ENCODE measurements at regions not wholly inside any gene's neighbourhood (a gene's known extent, or its start where the extent isn't known, plus 50 kb on each side); places are given as distances from the start of the nearest gene placed in this dataset.

DNA sequence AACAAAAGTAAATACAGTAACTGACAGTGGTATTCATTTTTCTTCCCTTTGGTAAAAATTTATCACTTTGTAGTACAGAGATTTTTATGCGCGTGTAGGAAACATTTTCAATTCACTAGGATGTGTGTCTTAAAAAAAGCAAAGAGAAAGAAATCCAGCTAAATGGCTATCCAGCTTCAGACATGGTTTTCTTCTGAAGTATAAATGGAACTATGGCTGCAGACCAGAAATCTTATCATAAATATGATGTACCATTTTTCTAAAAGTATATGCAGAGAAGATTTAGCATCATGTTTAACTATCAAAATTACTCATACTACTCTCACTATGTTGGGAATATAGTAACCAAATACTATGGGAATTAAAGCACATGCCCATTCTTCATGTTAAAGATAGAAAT is 328.4 kb upstream of the SMIM30 start:
- DNase-seq: no peak

DNA sequence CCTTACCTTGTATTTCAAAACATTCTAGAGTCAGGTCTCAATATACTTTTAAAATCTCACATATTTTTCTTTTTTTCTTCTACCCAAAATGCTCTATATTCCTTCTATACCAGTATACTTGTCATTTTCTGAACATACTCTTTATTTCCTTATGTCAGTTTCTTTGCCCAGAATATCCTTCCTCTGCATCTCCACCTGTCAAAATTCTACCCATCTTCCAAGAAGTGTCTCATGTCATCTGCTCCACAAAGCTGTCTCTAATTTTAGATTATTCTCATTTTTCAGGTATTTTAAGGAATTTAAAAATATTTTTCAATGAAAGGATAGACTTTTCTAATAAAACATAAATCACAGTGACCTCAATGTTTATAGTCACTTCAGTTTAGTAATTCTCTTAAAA is 328.0 kb upstream of the SMIM30 start:
- DNase-seq: no peak

- no peak for DNase-seq
These were observed 325.9 kb upstream of the SMIM30 start for GRCh38 chr7:113444261-113444660.

GRCh38 chr7:113440173-113440572 is 321.8 kb upstream of the SMIM30 start:
- DNase-seq: no peak

DNA sequence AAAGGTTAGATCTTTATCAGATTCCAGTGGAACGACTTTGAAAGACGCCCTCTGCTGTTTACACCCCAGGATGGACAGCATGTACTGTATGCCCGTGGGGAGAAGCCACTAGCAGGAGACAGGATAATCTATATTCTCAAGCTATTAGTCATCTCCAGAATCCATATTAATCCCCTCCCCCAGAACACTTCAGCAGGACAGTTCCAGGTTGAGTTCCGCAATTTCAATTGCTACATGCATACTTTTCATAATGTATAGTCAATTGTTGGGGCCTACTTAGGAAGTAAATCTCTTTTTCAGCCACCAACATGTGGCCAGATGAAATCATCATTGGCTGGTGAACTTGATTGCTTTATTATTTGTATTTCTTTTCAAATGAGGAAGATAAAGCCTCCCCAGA is 313.1 kb upstream of the SMIM30 start:
- no peak for DNase-seq

- DNase-seq: no peak
These were observed 305.9 kb upstream of the SMIM30 start for GRCh38 chr7:113424185-113424817.

DNA sequence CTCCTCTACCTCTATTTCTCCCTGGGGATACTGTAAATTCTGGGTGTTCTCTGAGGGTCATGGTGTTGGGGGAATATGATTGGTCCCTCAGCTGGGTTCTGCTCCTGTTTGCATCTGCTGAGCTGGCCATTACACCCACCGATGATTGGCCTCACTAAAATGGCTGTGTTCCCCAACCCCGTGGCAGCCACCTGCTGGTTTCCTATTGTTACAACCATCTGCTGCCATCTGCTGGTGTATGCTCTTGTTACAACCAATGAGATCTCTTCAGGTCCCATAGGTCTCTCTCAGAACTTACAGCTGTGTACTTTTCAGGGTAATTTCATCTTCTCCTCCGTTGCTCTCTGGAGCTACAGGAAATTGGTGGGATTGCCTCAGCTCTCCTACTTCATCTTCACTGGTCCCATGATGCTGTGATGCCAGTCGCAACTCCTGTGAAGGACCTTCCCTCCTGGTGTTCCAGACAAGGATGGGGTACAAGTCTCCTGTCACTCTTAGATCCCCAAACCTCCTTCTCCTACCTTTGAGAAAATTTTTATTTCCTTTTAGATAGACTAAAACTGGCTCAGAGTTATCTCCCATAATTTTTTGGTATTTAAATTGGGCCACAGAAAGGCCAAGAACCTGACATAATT is 303.5 kb upstream of the SMIM30 start:
- peak; percentile 77 for DNase-seq

DNA sequence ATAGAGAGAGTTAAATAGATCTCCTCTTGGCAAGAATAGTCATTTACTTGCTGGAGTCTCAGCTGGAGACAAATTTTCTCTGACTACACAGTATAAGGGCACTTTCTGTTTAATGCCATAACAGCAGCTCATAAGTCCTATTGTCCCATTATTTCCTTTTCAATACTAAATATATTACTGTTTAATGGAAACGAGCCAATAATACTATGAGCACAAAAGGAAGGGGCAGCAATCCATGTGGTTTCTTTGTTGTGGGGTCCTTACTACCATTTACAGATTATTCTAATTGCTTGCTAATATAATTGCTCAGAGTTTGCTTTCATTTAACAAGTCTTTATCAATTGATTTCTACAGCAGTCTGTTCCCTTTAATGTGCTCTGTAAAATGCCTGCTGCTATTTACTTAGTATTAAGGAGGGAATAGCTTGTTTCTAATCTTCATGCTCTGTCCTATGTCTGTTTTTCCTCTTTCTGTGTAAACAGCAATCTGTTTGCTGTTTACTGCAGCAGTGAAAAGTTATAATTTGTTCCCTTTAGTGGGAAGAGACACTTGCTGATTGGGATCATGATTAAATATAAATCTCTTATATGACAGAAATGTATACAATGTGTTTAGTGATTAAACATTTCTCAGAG is 296.2 kb upstream of the SMIM30 start:
- DNase-seq: no peak

DNA sequence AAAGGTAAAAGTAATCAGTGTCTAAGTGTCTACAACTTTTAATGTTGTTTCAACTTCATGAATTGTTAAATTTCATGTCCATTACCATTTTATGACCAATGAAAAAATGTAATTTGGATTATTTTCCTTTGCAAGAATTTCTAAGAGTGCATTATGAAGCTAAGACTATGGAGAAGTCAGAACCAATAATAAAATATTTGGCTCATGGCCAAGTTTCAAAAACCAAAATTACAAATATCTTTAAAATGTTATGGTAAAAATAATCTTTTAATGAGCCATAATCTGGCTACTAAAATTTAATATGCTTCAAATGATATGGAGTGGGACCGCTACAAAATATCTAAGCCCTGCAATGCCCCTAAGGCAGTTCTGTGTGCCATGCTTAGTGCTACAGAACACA is 294.1 kb upstream of the SMIM30 start:
- no peak for DNase-seq

GRCh38 chr7:113410796-113411195 is 292.4 kb upstream of the SMIM30 start:
- no peak for DNase-seq

DNA sequence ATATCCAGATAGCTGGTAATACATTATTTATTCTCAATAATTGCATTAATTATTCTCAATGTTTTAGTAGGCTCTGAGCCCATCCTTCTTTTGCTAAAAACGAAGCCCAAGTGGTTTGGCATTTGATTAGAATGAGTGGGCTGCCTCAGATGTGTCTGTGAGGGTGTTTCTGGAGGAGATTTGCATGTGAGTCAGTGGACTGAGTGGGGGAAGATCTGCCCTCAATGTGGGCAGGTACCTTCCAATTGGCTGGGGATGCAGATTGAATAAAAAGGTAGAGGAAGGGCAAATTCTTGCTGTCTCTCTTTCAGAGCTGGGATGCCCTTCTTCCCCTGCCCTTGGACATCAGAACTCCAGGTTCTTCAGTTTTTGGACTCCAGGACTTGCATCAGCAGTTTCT is 290.6 kb upstream of the SMIM30 start:
- no peak for DNase-seq

DNA sequence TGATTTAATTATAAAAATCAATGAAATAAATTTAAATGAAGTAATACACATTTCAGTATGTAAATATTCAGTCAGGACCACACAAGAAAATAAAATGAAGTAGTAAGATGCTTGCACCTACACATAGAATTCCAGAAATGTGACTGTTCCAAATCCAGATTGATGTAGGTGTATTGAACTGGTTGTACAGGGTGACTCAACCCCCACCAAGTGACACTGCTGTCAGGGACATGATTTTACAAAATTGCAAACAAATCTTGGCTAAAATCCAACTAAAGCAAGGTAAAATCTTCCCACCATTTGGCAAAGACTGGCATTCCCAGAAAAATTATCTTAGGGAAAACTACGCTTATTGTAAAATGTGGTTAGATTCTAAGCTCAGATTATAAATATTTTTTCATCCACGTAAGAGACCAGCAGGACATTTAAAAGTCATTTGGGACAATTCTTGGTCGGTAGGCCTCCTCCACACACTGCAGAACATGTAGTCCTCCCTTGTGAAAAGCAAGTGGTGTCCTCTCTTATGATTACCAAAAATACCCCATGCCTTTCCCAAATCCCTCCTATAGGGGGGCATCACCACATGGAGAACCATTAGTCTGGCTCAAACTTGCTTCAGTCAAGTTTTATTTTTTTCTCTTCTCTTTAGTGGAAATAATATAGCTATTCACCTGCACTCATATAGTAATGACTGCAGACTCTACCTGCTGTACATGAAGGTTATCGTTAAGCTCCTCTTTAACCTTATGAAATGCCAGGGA is 287.1 kb upstream of the SMIM30 start:
- DNase-seq: no peak

DNA sequence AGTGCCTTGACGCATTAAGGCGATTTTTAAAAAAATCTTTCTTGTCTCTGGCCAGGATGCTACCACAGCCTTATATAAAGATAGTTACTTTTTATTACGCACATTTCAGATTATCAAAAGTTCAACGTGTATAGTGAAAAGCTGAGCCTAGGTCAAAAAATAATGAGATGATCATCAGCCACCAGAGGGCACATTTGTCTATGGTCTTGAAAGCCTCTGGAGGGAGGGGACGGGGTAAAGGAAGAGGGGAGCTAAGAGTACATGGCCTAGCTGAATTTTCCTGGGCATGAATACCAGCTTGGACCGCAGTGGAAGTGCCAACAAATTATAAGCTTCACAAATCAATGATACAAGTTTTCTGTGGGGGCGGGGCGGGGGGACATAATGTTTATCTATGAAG is 285.9 kb upstream of the SMIM30 start:
- no peak for DNase-seq

GRCh38 chr7:113402482-113402881 is 284.1 kb upstream of the SMIM30 start:
- DNase-seq: no peak

- no peak for DNase-seq
These were observed 283.7 kb upstream of the SMIM30 start for GRCh38 chr7:113402005-113402404.

GRCh38 chr7:113394856-113395255 is 276.5 kb upstream of the SMIM30 start:
- DNase-seq: no peak

GRCh38 chr7:113392841-113393540 is 274.6 kb upstream of the SMIM30 start:
- DNase-seq: no peak

DNA sequence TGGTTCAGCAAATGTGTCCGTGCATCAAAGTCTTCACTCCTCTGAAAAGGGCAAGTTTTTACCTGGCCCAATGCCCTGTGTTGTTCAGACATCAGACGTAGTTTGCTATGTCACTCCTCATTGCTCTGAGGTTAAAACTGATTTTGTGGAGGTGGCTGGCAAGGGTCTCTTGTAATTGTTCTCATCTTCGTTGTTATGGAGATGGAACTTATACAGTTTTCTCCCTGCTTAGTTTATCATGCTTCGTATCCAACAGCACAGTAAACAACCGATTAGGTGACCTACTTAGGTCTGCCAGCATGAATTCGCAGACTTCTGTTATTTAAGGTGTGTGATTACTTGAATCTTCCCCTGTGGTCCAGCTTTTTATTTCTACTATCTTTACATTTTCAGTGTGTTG is 274.1 kb upstream of the SMIM30 start:
- no peak for DNase-seq

GRCh38 chr7:113389112-113389646 is 270.8 kb upstream of the SMIM30 start:
- no peak for DNase-seq

- DNase-seq: no peak
These were observed 265.3 kb upstream of the SMIM30 start for GRCh38 chr7:113383638-113384037.

DNA sequence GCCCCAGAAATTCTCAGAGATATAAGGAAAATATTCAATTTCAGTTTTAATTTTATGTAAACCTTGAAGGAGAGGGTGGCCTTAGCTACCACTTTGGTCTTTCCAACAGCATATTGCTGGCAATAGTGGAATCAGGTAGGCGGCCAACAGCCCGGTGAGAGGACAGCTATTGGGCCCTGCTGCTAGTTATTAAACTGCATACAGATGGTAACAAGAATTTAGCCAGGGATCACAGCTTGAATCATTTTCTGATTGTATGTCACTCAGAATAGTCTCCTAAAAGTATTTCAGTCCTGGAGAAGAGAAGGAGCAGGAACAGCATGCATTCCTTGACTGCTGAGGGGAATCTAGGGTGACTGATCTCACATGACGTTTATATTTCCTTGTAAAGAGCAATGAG is 261.4 kb upstream of the SMIM30 start:
- no peak for DNase-seq

- DNase-seq: no peak
These were observed 256.6 kb upstream of the SMIM30 start for GRCh38 chr7:113374955-113375354.

DNA sequence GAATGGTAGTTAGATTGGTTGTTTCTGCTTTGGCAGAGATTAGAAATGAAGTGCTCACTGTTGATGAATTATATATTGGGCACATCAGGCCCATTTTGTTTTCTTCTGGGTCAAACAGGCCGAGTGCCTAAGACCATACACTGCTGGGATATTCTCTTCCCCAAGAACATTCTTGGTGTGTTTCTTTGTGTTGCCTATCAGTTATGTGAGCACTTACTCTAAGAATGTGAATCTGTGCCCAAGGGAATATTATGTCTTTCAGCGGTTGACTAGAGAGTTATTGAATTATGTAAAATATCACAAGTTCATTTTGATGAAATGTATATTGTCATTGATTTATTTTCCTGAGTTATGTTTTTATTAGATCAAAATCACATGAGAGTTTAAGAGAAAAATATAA is 255.5 kb upstream of the SMIM30 start:
- no peak for DNase-seq
